GM18867 (cell line): ENCODE measurements at regions not wholly inside any gene's neighbourhood (a gene's known extent, or its start where the extent isn't known, plus 50 kb on each side); places are given as distances from the start of the nearest gene placed in this dataset.
"Not testable (repeated sequence)": the region's sequence is repeated elsewhere in the genome, so short reads cannot be mapped to it uniquely, and the experiment has no call there.

Source experiments
- ATAC-seq: cut with Tn5 transposase; IDR thresholded peaks from one replicate; pipeline ENCODE4 v1.9.1; 2021; ENCODE audit warnings: mild to moderate bottlenecking, moderate library complexity; ENCODE audit not compliant: unreplicated experiment

- no peak for ATAC-seq
These were observed 1630.2 kb downstream of the OLFM4 start for GRCh38 chr13:54658771-54659170.

- no peak for ATAC-seq
These were observed 1631.7 kb downstream of the OLFM4 start for GRCh38 chr13:54660277-54660676.

GRCh38 chr13:54676526-54677113 is 1648.0 kb downstream of the OLFM4 start:
- no peak for ATAC-seq

- no peak for ATAC-seq
These were observed 1653.6 kb downstream of the OLFM4 start for GRCh38 chr13:54682184-54682583.

- ATAC-seq = no peak
These were observed 1658.6 kb downstream of the OLFM4 start for GRCh38 chr13:54687173-54687572.

GRCh38 chr13:54699831-54700230 is 1671.2 kb downstream of the OLFM4 start:
- no peak for ATAC-seq

- ATAC-seq = no peak
These were observed 1677.1 kb downstream of the OLFM4 start for GRCh38 chr13:54705738-54706137.

- ATAC-seq = no peak
These were observed 1677.7 kb downstream of the OLFM4 start for GRCh38 chr13:54706336-54706735.

- no peak for ATAC-seq
These were observed 1680.9 kb downstream of the OLFM4 start for GRCh38 chr13:54709546-54709945.

- ATAC-seq = no peak
These were observed 1705.0 kb downstream of the OLFM4 start for GRCh38 chr13:54733639-54734038.

GRCh38 chr13:54737211-54737610 is 1708.6 kb downstream of the OLFM4 start:
- not testable (repeated sequence) for ATAC-seq

GRCh38 chr13:54742984-54743383 is 1714.4 kb downstream of the OLFM4 start:
- no peak for ATAC-seq

- no peak for ATAC-seq
These were observed 1716.1 kb downstream of the OLFM4 start for GRCh38 chr13:54744747-54745146.

GRCh38 chr13:54750521-54750920 is 1721.9 kb downstream of the OLFM4 start:
- ATAC-seq = no peak

GRCh38 chr13:54758795-54759194 is 1730.2 kb downstream of the OLFM4 start:
- ATAC-seq = no peak

GRCh38 chr13:54768214-54768613 is 1739.6 kb downstream of the OLFM4 start:
- ATAC-seq = no peak

- no peak for ATAC-seq
These were observed 1747.0 kb downstream of the OLFM4 start for GRCh38 chr13:54775501-54776191.

- no peak for ATAC-seq
These were observed 1759.1 kb downstream of the OLFM4 start for GRCh38 chr13:54787754-54788153.

- no peak for ATAC-seq
These were observed 1771.1 kb downstream of the OLFM4 start for GRCh38 chr13:54799621-54800226.

- no peak for ATAC-seq
These were observed 1773.6 kb downstream of the OLFM4 start for GRCh38 chr13:54802226-54802625.

GRCh38 chr13:54805743-54806142 is 1777.1 kb downstream of the OLFM4 start:
- ATAC-seq = no peak

- ATAC-seq = not testable (repeated sequence)
These were observed 1793.4 kb downstream of the OLFM4 start for GRCh38 chr13:54821938-54822470.
